Effector memory CD8-positive, alpha-beta T cell (primary cell): ENCODE measurements at regions not wholly inside any gene's neighbourhood (a gene's known extent, or its start where the extent isn't known, plus 50 kb on each side); places are given as distances from the start of the nearest gene placed in this dataset.

ENCODE experiments used
- ATAC-seq: fragments of 150-1000 bp; cut with Tn5 transposase; replicated peaks from 2 replicates; pipeline ENCODE4 v1.10.0; 2021; ENCODE audit warnings: mild to moderate bottlenecking, moderate library complexity
- DNase-seq, 3 experiments: peaks; one replicate each; pipeline ENCODE4 v3.0.0; 2021
- H3K27ac Mint-ChIP-seq, 2 donors: one replicate each; pipeline ENCODE4 v1.8.0; 2022; ENCODE audit warnings: mild to moderate bottlenecking in 2 of 2, mixed read lengths in 2 of 2, moderate library complexity in 2 of 2
- H3K27me3 Mint-ChIP-seq, 2 donors: one replicate each; pipeline ENCODE4 v1.8.0; 2022; ENCODE audit warnings: mixed read lengths in 2 of 2
- H3K36me3 Mint-ChIP-seq: one replicate; pipeline ENCODE4 v1.8.0; 2022; ENCODE audit warnings: mild to moderate bottlenecking, moderate library complexity, mixed read lengths; ENCODE audit not compliant: insufficient read depth
- H3K4me1 Mint-ChIP-seq, 2 donors: one replicate each; pipeline ENCODE4 v1.8.0; 2022; ENCODE audit warnings: low read depth in 2 of 2, mixed read lengths in 2 of 2
- H3K4me3 Mint-ChIP-seq, 2 donors: one replicate each; pipeline ENCODE4 v1.8.0; 2022; ENCODE audit warnings: mild to moderate bottlenecking in 2 of 2, mixed read lengths in 2 of 2, moderate library complexity in 2 of 2
- H3K9me3 Mint-ChIP-seq, 2 donors: one replicate each; pipeline ENCODE4 v1.8.0; 2022; ENCODE audit warnings: mixed read lengths in 2 of 2

DNA sequence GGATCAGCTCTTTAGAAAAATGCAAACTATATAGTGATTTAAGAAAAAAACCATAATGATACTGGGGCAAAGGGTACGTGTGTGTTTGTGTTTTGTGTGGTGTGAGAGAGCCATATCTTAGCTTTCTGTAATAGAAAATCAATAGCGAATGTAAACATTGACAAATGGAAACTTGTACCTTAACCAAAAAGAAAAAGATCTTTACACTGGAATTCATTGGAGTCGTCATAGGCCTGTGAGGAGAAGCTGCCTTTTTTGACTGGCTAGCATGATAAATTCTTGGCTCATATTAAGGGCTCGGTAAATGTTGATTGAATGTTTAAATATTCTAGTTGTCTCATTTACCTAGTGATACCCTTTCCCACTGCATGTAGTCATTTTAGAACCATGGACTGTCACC lies 161.8 kb upstream of the ASCC3 start:
- no peaks in the 10 kb centered on the region for H3K36me3 Mint-ChIP-seq
- peaks cover 3% of the 10 kb centered on the region in 2 donors for H3K9me3 Mint-ChIP-seq
- H3K27me3 Mint-ChIP-seq: no peaks in the 10 kb centered on the region
- DNase-seq (no peak), ATAC-seq (no peak)
- H3K4me1 Mint-ChIP-seq: no peaks in the 10 kb centered on the region
- no peak overlapping the region for H3K27ac Mint-ChIP-seq
- H3K4me3 Mint-ChIP-seq: no peak overlapping the region

DNA sequence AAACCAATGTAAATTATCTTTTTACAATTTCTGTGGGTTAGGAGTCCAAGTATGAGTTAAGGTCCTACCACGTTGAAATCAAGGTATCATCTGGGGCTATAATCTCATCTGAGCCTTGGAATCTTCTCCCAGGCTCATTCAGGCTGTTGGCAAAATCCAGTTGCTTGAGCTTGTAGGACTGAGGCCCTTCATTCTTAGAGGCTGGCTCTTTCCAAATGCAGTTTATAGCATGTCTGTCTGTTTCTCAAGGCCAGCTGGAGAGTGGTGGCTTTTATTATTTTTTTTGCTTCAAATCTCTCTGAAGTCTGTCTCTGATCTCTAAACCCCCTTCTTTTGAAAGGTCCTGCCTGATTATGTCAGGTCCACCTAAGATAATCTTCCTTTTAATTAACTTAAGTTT lies 177.2 kb upstream of the ASCC3 start:
- peaks cover 5% of the 10 kb centered on the region in 2 donors for H3K9me3 Mint-ChIP-seq

DNA sequence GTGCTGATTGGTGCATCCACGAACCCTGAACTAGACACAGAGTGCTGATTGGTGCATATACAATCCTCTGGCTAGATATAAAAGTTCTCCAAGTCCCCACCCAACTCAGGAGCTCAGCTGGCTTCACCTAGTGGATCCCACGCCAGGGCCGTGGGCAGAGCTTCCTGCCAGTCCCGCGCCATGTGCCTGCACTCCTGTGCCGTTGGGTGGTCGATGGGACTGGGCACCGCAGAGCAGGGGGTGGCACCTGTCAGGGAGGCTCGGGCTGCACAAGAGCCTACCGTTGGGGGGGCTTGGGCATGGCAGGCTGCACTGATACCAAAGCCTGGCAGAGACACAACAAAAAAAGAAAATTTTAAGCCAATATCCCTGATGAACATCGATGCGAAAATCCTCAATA lies 185.4 kb upstream of the ASCC3 start:
- H3K4me3 Mint-ChIP-seq: no peak overlapping the region
- peaks cover 7 to 12% of the 10 kb centered on the region in 2 donors for H3K9me3 Mint-ChIP-seq
- no peaks in the 10 kb centered on the region for H3K4me1 Mint-ChIP-seq
- no peaks in the 10 kb centered on the region for H3K27me3 Mint-ChIP-seq
- DNase-seq (no peak), ATAC-seq (no peak)
- no peaks in the 10 kb centered on the region for H3K36me3 Mint-ChIP-seq
- no peak overlapping the region for H3K27ac Mint-ChIP-seq

More for the DNA sequence above, 177.2 kb upstream of the ASCC3 start:
- Mint-ChIP-seq H3K27ac (no peak overlapping the region), H3K27me3 (no peaks in the 10 kb centered on the region), H3K36me3 (no peaks in the 10 kb centered on the region), H3K4me3 (no peak overlapping the region), H3K4me1 (no peaks in the 10 kb centered on the region)
- DNase-seq: no peak
- no peak for ATAC-seq

DNA sequence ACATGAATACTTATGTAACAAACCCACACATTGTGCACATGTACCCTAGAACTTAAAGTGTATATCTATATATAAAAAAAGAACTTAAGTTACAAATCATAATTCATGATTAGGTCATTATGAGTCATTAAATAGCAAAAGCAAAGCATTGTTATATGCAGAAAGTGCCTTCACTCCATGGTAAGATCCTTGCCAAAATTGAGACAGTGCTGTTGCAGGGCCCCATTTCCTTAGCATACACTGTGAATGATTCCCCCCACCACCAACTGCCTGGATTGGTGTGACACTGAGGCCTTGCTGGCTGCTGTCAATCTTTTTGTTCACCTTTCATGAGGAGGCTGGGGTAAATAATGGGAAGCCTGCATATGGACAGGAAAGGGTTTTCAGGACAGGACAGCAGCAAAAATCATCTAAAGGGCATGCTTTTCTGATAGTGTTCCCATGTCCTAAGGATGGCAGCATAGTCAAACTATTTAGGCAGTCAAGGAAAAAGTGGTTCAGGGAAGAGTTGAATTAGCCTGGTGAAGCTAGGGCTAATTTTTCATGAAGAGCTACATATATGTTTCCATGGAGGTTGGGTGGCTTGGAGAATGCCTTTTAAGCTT lies 188.2 kb upstream of the ASCC3 start:
- no peak overlapping the region for H3K4me3 Mint-ChIP-seq
- no peak overlapping the region for H3K27ac Mint-ChIP-seq
- ATAC-seq (no peak), DNase-seq (no peak)
- no peaks in the 10 kb centered on the region for H3K4me1 Mint-ChIP-seq
- no peaks in the 10 kb centered on the region for H3K36me3 Mint-ChIP-seq
- H3K9me3 Mint-ChIP-seq: peaks cover 0 to 7% of the 10 kb centered on the region in 2 donors
- H3K27me3 Mint-ChIP-seq: no peaks in the 10 kb centered on the region

DNA sequence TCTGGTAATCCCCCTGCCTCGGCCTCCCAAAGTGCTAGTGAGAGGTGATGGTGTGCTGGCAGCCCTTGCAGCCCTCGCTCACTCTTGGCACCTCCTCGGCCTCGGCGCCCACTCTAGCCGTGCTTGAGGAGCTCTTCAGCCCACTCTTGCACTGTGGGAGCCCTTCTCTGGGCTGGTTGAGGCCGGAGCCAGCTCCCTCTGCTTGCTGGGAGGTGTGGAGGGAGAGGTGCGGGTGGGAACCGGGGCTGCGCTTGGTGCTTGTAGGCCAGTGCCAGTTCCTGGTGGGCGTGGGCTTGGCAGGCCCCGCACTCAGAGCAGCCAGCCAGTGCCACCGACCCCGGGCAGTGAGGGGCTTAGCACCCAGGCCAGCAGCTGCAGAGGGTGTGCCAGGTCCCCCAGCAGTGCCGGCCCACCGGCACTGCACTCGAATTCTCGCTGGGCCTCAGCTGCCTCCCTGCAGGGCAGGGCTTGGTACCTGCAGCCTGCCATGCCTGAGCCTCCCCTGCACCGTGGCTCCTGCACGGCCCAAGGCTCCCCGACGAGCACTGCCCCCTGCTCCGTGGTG lies 189.0 kb upstream of the ASCC3 start:
- Mint-ChIP-seq H3K27me3 (no peaks in the 10 kb centered on the region), H3K27ac (no peak overlapping the region), H3K36me3 (no peaks in the 10 kb centered on the region), H3K4me1 (no peaks in the 10 kb centered on the region), H3K4me3 (no peak overlapping the region), H3K9me3 (peaks cover 0 to 7% of the 10 kb centered on the region in 2 donors)
- DNase-seq: no peak
- ATAC-seq: no peak

DNA sequence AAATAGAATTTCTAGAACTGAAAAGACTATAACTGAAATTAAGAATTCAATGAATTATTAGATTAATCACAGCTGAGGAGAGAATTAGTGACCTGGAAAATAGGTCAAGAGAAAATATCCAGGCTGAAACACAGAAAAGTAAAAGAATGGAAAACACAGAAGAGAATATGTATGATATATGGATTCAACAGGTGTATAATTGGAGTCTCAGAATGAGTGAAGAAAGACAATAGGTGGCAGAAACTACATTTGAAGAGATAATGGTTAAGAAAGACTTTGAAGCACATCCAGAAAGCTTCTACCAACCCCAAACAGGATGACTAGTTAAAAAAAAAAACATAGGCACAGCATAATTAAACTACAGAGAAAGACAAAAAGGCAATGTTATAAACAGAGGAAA lies 196.2 kb upstream of the ASCC3 start:
- no peaks in the 10 kb centered on the region for H3K36me3 Mint-ChIP-seq
- no peaks in the 10 kb centered on the region for H3K27me3 Mint-ChIP-seq
- peaks cover 0 to 7% of the 10 kb centered on the region in 2 donors for H3K9me3 Mint-ChIP-seq
- DNase-seq: no peak
- no peak overlapping the region for H3K27ac Mint-ChIP-seq
- H3K4me3 Mint-ChIP-seq: no peak overlapping the region
- no peak for ATAC-seq
- no peaks in the 10 kb centered on the region for H3K4me1 Mint-ChIP-seq

DNA sequence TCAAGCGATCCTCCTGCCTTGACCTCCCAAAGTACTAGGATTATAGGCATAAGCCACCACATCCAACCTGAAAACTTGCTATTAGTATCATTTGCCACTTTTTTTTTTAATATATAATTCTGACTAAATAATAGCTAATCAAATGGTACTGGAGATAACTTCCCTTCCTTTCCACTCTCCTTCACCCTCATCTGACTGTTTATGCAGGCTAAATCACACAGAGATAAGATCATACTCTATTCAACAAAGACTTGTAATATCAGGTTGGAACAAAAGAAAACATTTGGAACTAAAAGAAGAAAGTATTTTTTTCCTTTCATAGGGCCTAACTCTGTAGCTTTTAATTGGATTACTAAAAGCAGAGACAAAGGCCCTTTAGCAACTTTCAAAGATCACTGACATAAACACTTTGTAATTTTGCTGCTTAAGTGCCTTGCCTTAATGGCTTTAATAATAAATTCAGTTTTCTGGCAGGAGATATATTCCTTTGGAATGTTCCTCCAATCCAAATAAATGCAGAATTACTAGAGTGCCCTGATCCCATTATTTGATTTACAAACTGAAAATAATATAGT lies 198.7 kb upstream of the ASCC3 start:
- DNase-seq: no peak
- no peaks in the 10 kb centered on the region for H3K36me3 Mint-ChIP-seq

DNA sequence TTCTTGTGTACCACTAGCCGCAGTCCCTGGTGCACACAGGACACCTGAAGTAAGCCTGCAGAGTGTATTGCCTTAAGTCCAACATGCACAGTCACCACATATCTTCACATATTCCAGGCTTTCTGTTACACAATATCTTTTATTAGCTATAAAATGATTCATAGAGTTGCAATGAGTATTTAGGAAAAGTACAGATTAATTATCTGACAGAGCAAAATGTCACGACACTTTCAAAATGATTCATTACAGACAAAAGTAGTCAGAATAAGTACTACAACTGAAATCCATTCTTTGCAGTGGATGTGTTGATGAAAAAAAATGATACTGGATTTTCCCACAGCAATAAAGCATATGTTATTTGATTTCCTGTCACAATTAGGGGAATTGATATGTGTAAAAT lies 199.5 kb upstream of the ASCC3 start:
- Mint-ChIP-seq H3K27me3 (no peaks in the 10 kb centered on the region), H3K4me1 (no peaks in the 10 kb centered on the region), H3K9me3 (peaks cover 0 to 7% of the 10 kb centered on the region in 2 donors), H3K4me3 (no peak overlapping the region), H3K36me3 (no peaks in the 10 kb centered on the region), H3K27ac (no peak overlapping the region)
- ATAC-seq: no peak
- DNase-seq: no peak

More for the DNA sequence above, 198.7 kb upstream of the ASCC3 start:
- Mint-ChIP-seq H3K4me1 (no peaks in the 10 kb centered on the region), H3K27ac (no peak overlapping the region), H3K27me3 (no peaks in the 10 kb centered on the region), H3K9me3 (peaks cover 0 to 7% of the 10 kb centered on the region in 2 donors), H3K4me3 (no peak overlapping the region)
- no peak for ATAC-seq

DNA sequence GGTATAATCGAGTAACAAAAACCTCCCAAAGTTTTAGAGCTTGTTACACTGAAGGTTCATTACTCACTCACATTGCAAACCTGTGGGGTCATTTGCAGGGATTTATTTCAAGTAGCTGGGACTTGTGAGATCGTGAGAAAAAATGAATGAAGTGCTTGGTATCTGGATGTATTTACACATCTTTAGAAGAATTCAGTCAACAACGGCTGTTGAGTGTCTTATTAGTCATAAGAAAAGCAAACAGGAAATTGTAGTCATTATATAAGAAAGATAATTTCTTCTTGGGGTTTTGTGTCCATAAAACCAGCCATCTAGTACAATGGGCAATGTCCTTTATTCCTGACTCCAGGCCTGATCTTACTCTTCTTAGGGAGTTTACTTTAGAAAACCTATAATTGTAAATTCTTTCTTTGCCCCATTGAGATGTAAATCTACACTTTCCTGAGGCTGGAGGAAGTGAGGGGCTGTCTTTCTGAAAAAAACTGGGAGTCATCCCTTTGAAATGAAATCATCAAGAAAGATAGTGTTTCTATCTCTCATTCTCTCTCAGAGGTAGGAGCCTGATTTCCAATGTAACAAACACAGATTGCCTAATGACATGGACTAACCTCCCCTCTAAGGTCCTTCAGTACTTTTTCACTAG lies 202.5 kb upstream of the ASCC3 start:
- no peaks in the 10 kb centered on the region for H3K36me3 Mint-ChIP-seq
- H3K4me3 Mint-ChIP-seq: no peak overlapping the region
- H3K27ac Mint-ChIP-seq: no peak overlapping the region
- DNase-seq (no peak), ATAC-seq (no peak)
- H3K9me3 Mint-ChIP-seq: peaks cover 0 to 2% of the 10 kb centered on the region in 2 donors
- H3K27me3 Mint-ChIP-seq: no peaks in the 10 kb centered on the region
- no peaks in the 10 kb centered on the region for H3K4me1 Mint-ChIP-seq

DNA sequence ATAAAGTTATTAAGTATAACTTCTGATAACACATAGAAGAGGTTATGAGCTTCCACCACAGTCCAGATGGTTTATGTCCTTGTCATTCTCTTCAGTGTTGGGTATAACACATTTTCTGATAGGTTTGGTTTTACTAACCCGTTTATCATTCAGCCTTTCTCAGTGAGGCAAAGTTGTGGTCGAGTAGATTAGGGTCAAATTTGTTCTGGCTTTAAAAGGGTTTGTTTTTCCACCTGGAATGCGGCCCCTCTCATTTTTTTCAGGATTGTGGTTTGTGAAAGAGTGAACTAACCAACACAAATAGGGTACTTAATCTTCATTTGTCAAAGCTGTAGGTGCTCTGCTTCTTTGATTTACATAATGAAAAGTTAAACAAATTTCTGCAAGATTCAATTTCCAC lies 204.2 kb upstream of the ASCC3 start:
- H3K27ac Mint-ChIP-seq: no peak overlapping the region
- ATAC-seq (no peak), DNase-seq (no peak)
- no peaks in the 10 kb centered on the region for H3K36me3 Mint-ChIP-seq
- H3K4me3 Mint-ChIP-seq: no peak overlapping the region
- no peaks in the 10 kb centered on the region for H3K27me3 Mint-ChIP-seq
- H3K4me1 Mint-ChIP-seq: no peaks in the 10 kb centered on the region
- peaks cover 3 to 5% of the 10 kb centered on the region in 2 donors for H3K9me3 Mint-ChIP-seq

DNA sequence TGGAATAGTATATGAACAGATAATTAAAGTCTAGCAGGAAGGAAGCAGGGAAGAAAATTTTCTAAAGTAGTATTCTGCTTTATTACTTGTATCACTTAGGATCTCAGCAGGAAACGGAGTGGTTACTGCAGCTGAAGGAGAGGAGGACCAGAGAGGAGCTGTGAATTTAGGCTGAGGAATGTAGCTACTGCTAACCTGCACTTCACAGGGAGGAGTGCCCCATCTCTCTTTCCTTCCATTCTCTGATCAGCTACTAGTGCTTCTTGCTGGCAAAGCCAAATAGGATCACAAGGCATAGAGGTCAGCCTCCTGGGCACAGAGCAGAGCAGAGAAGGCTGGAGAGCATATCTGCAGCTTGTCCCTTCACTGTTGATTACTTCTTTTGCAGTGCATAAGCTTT lies 205.3 kb upstream of the ASCC3 start:
- H3K4me3 Mint-ChIP-seq: no peak overlapping the region

DNA sequence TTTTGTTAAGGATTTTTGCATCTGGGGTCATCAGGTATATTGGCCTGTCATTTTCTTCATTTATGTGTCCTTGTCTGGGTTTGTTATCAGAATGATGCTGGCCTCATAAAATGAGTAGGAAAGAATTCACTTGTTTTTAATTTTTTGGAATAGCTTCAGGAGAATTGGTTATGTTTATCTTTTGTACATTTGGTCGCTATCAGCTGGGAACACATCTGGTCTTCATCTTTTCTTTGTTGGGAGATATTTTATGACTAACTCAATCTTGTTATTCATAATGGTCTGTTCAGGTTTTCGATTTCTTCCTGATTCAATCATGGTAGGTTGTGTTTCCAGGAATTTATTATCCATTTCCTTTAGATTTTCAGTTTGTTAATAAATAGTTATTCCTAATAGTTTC lies 207.5 kb upstream of the ASCC3 start:
- no peak overlapping the region for H3K4me3 Mint-ChIP-seq
- H3K27ac Mint-ChIP-seq: no peak overlapping the region
- peaks cover 3 to 19% of the 10 kb centered on the region in 2 donors for H3K9me3 Mint-ChIP-seq
- DNase-seq: no peak
- no peaks in the 10 kb centered on the region for H3K27me3 Mint-ChIP-seq
- no peaks in the 10 kb centered on the region for H3K36me3 Mint-ChIP-seq
- H3K4me1 Mint-ChIP-seq: no peaks in the 10 kb centered on the region
- no peak for ATAC-seq

More for the DNA sequence above, 205.3 kb upstream of the ASCC3 start:
- Mint-ChIP-seq H3K36me3 (no peaks in the 10 kb centered on the region), H3K27me3 (no peaks in the 10 kb centered on the region), H3K4me1 (no peaks in the 10 kb centered on the region), H3K27ac (no peak overlapping the region), H3K9me3 (peaks cover 3 to 15% of the 10 kb centered on the region in 2 donors)
- DNase-seq (no peak), ATAC-seq (no peak)

DNA sequence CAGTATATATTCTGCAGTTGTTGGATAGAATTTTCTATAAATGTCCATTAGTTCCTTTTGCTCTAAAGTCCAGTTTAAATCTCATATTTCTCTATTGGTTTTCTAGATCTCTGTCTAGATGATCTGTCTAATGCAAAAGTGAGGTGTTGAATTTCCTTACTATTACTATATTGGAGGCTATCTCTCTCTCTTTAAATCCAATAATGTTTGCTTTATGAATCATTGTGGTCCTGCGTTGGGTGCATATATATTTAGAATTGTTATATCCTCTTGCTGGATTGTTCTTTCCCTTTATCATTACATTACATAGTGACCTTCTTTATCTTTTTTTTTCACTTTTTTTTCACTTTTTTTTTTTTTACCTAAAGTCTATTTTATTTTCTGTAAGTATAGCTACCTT lies 208.5 kb upstream of the ASCC3 start:
- H3K4me3 Mint-ChIP-seq: no peak overlapping the region
- DNase-seq: no peak
- peaks cover 3 to 19% of the 10 kb centered on the region in 2 donors for H3K9me3 Mint-ChIP-seq
- H3K27me3 Mint-ChIP-seq: no peaks in the 10 kb centered on the region
- no peaks in the 10 kb centered on the region for H3K4me1 Mint-ChIP-seq
- no peak for ATAC-seq
- no peaks in the 10 kb centered on the region for H3K36me3 Mint-ChIP-seq
- H3K27ac Mint-ChIP-seq: no peak overlapping the region

DNA sequence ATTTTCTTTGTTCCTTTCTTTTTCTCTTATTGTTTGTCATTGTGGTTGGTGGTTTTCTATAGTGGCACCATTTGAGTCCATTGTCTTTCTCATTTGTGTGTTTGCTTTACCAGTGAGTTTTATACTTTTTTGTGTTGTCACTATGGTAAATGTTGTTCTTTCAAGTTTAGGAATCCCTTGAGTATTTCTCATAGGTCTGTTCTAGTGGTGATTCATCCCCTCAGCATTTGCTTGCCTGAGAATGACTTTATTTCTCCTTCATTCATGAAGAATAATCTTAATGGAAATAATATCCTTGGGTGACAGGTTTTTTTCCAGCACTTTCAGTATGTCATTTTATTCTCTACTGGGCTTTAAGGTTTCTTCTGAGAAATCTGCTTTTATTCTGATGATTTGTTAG lies 209.2 kb upstream of the ASCC3 start:
- ATAC-seq (no peak), DNase-seq (no peak)
- H3K27me3 Mint-ChIP-seq: no peaks in the 10 kb centered on the region
- no peaks in the 10 kb centered on the region for H3K36me3 Mint-ChIP-seq
- no peaks in the 10 kb centered on the region for H3K4me1 Mint-ChIP-seq
- peaks cover 3 to 19% of the 10 kb centered on the region in 2 donors for H3K9me3 Mint-ChIP-seq
- H3K4me3 Mint-ChIP-seq: no peak overlapping the region
- no peak overlapping the region for H3K27ac Mint-ChIP-seq
